Stimulated activated naive CD8-positive, alpha-beta T cell treated with anti-CD3 and anti-CD28 coated beads, Interleukin-15, Interleukin-2, amounts not matched to agents 100 ng/mL and 50 ng/mL, for 24 hours (primary cell): ENCODE measurements at regions not wholly inside any gene's neighbourhood (a gene's known extent, or its start where the extent isn't known, plus 50 kb on each side); places are given as distances from the start of the nearest gene placed in this dataset.
"Not testable (repeated sequence)": the region's sequence is repeated elsewhere in the genome, so short reads cannot be mapped to it uniquely, and the experiment has no call there.

ENCODE experiments used
- H3K27ac Mint-ChIP-seq: one replicate; pipeline ENCODE4 v1.8.0; 2021; ENCODE audit warnings: mild to moderate bottlenecking, mixed read lengths
- H3K27me3 Mint-ChIP-seq: one replicate; pipeline ENCODE4 v1.8.0; 2021; ENCODE audit warnings: mixed read lengths
- H3K36me3 Mint-ChIP-seq: one replicate; pipeline ENCODE4 v1.8.0; 2021; ENCODE audit warnings: low read depth, mixed read lengths
- H3K4me1 Mint-ChIP-seq: one replicate; pipeline ENCODE4 v1.8.0; 2021; ENCODE audit warnings: low read depth, mixed read lengths
- H3K4me3 Mint-ChIP-seq: one replicate; pipeline ENCODE4 v1.8.0; 2021; ENCODE audit warnings: mild to moderate bottlenecking, mixed read lengths
- H3K9me3 Mint-ChIP-seq: one replicate; pipeline ENCODE4 v1.8.0; 2021; ENCODE audit warnings: mixed read lengths

GRCh38 chr2:47623140-47623539 lies 52.4 kb upstream of the KCNK12 start:
- H3K27me3 Mint-ChIP-seq, H3K4me1 Mint-ChIP-seq, H3K27ac Mint-ChIP-seq, H3K4me3 Mint-ChIP-seq, H3K36me3 Mint-ChIP-seq, H3K9me3 Mint-ChIP-seq: not testable (repeated sequence)

GRCh38 chr2:47620770-47621437 lies 50.1 kb upstream of the KCNK12 start:
- Mint-ChIP-seq H3K27ac (no peak overlapping the region), H3K4me1 (no peaks in the 10 kb centered on the region), H3K36me3 (no peaks in the 10 kb centered on the region), H3K27me3 (peaks cover 1% of the 10 kb centered on the region), H3K4me3 (no peak overlapping the region), H3K9me3 (no peaks in the 10 kb centered on the region)
